ENCODE measurements at regions not wholly inside any gene's neighbourhood (a gene's known extent, or its start where the extent isn't known, plus 50 kb on each side); places are given as distances from the start of the nearest gene placed in this dataset.

DNA sequence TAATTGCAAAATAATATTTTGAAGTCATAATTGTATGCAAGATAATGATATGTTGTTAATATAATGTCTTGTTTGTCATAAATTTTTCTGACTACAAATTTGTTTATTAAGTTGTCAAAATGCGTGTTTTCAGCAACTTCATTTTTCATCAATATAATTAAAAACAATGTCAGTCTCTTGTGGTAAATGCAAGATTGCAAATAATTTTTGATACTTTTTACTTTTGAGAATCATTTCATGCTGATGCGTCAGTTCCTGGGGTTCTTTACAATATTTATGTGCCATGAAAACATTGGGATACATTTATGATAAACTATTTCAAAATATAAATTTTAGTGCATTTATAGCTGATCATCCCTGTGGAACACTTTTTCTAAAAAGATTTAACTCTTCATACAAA is 1504.8 kb downstream of the BRD1 start:
- DNase-seq = no peak

DNA sequence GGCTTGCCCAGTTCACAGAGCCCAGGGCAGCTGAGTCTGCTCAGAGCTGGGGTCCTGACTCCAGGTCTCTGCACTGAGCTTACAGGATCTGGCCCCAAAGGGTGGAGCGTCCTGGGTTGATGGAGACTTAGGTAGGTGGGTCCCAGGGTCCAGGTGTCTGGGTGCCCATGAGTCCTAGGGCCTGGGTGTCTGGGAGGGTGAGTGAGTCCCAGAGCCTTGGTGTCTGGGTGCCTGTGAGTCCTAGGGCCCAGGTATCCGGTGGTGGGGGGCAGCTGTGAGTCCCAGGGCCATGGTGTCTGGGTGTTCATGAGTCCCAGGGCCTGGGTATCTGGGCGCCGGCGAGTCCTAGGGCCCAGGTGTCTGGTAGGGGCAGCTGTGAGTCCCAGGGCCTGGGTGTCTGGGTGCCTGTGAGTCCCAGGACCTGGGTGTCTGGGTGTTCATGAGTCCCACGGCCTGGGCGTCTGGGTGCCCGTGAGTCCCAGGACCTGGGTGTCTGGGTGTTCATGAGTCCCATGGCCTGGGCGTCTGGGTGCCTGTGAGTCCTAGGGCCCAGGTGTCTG is 1505.6 kb downstream of the BRD1 start:
- DNase-seq = no peak

DNA sequence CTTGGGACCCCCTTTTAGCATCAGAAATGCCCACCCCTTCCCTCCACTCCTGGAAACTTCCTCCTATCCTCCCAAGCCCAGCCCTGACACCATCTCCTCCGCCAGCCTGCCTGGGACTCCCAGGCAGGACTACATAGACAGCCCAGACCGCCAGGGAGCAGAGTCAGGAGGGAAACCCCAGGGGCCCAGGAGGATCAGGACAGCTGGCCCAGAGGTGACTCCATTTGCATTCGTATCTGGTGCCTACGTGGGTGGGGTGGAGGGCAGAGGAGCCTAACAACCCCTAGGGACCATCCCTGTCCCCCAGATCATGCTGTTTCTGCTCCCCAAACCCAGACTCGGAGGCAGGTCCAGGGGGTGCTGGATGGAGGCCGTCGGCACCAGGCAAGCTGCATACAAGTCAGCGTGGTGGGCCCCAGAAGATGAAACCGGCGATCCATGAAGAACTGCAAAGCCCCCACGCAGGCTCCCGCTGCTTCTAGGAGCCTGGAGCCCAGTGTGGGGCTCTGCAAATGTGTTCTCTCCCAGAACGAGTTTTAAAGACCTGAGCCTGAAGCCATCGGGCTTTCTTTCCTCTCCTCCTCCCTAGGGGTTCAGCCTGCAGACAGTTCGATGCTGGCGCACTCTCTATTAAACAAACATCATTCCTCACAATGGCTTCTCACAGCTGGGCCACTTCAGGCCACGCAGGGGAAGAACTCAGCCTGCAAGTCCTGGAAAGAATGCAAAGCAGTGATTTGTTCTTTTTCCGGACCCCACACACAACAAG is 1506.8 kb downstream of the BRD1 start:
- DNase-seq = no peak

DNA sequence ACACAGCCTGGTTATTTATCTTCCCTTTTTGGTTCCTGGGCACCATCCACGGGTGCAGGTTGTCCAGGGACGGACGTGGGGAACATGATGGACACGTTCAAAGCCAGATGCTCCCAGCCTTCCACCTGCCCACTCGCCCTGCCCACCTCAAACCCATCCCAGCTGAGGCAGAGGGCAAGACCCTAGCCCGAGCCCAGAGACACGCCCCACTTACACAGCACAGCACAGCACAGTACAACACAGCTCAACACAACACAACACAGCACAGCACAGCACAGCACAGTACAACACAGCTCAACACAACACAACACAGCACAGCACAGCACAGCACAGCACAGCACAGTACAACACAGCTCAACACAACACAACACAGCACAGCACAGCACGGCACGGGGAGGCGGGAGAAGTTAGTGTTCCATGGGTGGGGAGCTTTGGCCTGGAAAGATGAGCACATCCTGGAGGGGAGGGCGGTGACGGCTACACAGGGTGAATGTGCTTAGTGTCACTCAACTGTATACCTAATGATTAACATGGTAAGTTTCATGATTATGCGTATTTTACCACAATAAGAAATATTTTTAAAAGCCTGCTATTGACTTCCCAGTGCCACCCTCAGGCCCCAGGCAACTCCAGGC is 1507.5 kb downstream of the BRD1 start:
- DNase-seq = no peak

DNA sequence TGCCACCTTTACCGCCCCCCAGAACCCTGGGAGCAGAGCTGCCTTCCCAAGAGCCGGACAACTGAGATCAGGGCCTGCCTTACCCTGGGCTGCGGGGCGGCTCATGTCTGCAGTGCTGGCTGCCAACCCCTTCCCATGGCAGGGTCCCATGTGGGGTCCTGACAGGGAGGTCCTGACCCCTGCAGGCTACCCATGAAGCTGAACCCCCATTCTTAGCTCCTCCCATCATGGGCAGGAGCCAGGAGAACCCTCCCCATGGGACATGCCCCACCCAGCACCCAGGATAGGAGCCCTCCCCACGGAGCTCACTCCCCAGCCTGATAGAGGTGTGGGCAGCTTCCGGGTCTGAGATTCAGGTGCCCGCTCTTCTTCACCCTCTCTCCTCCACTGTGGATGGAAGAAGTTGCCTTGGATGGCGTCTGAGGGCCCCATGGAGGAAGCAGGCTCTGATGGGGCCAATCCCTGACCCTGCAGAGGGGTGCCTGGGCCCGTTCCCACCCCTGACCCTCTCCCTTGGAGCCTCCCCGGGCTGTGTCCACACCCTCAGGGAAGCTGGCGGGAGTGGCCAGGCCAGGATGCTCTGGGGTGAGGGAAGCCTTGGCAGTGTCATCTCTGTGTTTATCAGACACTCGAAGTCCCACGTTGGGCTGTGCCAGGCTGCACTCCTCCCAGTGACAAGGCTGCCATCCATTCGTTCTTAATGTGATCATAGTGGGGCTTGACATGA is 1508.2 kb downstream of the BRD1 start:
- no peak for DNase-seq

DNA sequence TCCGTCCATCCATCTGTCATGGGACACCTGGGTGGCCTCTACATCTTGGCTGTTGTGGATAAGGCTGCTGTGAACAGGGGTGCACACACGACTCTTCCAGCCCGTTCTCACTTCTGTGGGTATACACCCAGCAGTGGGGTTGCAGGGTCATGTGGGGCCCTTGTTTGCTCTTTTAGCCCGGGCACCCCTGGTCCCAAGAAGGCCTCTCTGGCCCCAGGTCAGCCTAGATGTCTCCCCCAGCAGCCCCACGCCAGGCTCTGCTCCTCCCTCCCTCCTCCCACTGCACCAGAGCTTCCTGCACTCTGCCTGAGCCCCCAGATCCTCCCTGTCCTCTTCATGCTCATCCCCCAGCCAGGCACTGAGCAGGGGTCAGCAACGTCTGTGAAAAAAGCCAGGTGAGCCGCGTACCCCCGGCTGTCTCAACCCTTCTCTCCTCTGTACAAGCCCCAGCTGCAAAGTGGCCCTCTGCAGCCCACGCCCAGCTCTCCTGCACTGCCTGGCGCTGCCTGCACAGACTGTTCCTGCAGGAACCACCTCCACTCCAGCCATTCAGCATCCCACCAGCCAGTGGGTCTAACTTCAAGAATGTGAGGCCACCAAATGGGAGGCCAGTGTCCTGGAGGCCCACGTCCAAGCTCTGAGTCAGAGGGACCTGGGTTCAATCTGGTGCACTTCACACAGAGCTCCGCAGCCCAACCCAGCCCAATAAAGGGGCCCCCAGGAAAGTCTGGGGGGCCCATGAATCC is 1508.9 kb downstream of the BRD1 start:
- DNase-seq = no peak

DNA sequence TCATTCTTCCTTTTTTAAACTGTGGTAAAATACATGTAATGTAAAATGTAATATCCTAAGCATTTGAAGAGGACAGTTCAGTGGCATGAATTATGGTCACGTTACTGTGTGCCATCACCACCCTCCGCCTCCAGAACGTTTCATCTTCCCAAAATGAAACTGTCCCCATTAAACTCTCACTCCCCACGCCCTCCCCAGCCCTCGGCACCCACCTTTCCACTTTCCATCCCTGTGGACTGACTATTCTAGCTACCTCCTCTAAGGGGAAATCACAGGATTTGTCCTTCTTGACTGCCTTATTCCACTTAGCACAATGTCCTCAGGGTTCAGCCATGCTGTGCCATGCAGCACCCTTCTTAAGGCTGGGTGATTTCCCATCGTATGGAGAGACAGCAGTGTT is 1509.5 kb downstream of the BRD1 start:
- DNase-seq = no peak

DNA sequence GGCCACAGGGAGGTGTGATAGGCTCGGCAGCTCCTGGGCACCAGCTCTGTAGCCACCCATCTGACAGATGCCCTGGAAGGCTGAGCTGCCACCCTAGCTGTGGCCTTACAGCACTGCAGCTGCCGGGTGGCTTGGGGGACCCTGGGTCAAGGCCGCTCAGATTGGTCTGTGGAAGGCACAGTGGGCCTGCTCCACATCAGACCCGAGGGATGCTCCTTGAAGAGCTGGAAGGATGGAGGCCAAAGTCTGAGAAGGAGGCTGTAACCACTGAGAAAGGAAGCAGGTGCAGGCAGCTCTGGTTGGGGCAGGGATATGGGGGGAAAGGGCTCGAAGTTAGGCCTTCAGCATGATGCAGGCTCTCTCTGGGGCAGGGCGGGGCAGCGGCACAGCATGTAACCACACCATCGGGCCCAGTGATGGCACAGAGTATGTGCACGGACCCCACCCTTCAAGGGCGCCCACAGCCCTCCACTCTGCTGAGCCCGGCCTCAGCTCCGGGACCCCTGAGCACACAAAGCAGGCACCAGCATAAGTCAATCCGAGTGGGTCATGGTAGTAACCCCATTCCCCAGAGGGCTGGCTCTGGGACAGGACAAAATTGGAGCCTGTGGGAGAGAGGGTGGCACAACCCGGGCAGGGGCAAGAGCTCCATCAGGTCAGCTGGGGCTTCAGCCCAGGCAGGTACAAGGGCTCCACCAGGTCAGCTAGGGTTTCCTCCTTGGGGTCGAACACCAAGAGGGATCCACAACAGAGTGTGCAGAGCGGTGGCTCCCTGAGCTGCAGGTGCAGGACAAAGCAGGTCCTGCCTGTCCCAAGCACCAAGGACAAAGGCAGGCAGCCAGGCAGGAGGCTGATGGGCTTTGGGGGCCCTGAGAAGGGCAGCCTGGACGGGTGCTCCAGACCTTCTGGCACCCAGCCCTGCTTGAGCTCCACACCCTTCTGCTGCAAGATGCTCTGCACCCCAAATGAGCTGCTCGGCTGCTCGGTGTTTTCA is 1511.1 kb downstream of the BRD1 start:
- no peak for DNase-seq

DNA sequence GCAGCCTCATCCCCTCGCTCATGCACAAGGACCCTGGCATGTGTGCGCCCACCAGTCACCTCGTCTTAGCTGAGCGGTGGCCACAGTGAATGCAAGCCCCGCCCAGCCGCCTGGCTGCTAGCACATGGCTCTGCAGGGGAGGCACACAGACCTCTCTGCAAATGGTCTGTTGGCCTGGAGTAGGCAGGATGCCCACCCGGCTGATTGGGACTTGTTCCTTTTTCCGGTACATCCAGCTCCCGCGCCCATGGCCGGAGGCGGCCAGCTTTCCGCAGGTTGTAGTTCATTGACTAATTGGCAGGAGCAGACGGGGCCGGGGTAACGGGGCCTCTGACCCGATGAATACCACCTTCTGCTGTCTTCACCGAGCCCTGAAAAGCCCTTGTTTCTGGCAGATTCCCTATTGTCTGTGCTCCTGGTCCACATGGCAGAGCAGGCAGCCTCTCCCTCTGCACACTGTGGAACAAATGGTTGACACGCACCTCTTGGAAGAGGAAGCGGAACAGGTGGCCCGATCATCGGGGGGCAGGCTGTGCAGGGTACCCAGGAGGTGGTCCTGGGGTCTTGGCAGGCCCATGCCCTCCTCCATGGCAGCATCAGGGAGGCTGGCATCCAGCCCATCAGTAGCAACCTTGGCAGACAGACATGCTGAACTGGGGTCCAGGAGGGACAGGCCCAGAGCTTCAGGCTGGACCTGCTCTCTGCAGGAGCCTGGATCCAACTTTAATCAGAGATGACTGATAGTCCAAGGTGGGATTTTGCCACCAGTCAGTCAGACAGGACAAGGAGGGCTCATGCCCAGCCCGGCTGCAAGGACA is 1512.0 kb downstream of the BRD1 start:
- no peak for DNase-seq

DNA sequence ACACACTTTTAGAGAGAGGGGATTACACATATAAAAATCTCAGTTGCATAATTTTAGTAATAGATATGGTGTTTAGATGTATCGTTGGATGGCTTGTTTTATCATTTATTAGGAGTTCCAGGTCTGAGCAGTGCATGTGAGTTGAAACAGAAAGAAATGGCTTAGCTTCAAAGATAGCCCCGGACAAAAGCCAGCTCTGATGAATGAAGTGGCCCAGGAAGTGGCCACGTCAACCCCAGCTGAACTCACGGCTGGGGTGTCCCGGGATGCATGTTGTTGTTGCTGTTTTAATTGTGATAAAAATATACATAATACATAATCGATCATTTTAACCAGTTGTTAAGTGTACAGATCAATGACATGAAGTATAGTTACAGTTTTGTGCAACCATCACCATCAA is 1513.6 kb downstream of the BRD1 start:
- no peak for DNase-seq

DNA sequence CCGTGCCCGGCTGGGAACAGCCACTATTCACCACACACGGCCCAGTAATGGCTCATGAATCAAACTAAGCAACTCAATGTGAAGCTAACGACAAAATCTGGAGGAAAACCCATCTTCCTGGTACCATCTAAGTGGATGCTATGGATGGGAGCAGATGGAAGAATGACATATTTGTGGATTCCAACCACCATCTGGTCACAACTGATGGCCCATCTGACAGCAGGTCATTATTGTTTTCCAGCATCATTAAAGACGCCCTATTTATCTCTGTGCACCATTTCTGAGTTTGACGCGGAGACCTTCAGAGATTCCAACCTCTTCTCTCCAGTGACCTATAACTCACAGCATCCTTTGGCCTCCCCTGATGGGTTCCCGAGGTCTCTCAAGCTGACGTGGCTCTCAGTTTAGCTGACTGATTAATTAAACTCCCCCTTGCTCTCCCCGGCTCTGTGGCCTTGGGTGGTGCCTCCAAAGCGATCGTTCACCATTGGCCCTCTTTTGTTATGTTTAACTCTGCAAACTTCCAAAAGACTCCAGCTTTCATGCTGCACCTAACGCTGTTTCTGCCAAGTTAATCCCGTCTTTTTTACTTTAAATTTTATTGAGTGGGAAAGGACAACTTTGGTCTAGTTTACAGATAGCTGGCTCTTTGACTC is 1514.4 kb downstream of the BRD1 start:
- DNase-seq = no peak

DNA sequence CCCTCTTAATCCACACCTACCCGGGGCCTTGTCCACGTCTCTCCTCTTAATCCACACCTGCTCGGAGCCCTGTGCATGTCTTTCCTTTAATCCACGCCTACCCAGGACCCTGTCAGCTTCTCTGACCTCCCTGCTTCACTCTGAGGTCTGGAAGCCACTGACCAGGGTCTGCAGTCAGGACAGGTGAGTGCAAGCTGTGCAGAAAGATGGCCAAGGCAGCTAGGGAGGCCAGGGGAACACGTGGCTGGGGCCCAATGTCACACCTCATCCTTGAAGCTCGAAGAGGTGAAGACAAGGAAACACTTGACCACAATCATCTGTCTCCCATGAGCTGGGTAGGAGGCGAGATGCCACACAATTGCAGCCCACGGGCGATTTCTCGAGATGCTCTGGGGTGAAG is 1516.9 kb downstream of the BRD1 start:
- no peak for DNase-seq

DNA sequence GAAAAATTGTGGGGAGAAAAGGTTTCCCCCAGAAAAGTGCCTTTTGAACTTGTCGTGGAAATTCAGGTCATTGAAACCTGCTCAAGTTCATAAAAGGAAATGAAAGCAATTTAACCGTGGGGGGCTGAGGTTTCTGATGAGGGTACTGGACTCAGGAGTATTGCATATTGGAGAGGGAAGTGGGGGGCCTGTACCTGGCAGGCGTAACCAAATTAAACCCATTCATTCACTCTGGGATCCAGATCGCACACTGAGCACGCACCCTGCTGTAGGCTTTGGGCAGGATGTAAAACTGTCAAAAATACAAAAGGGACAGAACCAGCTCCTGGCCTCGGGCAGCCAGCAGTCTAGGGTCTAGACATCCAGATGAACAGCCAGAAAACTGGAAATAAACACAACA is 1517.4 kb downstream of the BRD1 start:
- no peak for DNase-seq

DNA sequence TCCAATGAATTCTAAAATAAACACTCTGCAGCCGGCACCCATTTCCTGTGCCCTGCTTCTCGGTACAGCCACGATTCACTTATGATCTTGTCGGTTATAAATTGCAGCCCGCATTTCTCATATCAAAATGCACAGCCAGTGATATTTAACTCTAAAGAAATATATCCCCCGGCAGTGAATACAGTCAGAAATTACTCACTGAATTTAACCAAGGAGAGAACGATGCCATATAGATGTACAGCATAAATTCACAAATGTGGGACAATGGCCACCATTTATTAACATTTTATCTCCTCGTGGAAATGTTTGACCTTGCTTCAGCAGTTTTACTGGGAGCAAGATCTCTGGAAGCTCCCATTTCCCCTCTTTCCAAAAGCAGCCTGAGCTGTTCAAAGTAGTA is 1517.8 kb downstream of the BRD1 start:
- DNase-seq = no peak

DNA sequence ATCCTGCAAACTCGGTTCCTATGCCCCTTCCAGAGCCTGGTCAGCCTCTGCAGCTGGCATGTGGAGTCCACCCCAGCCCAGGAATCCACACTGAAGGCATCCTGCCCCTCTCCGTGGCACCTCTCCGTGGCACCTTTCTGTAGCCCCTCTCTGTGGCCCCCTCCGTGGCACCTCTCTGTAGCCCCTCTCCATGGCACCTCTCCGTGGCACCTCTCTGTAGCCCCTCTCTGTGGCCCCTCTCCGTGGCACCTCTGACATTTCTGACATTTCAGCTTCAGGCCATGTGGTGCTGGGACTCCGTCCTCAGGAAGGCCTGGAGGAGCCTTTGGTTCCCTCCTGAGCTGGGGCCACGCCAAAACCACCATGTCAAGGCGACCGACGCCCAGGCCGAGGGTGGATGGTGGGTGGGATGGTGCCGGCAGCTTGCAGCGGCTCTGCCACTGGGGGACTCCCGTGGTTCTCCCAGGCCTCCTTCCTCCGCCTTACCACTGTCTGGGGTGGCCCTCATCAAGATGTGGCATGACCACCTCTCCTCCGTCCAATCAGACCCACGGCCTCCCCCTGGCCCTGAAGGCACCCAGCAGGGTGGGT is 1518.5 kb downstream of the BRD1 start:
- no peak for DNase-seq

DNA sequence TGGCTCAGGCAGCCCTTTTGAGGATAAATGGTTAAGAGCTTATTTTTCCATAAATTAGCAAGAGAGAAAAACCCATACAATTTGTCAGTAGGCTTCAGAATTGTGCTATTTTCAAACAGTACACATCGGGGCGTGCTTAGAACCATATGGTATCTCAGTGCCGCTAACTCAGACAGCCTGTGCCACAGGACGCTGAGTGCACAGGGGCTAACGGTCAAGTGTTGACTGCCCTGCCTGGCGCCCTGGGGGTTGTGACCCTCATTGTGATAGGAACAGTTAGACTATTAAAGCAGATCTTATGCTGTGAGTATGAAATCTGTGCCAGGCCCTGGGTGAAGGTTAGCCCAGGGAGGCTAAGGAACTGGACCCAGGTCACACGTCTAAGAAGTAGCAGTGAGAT is 1519.7 kb downstream of the BRD1 start:
- DNase-seq = no peak

DNA sequence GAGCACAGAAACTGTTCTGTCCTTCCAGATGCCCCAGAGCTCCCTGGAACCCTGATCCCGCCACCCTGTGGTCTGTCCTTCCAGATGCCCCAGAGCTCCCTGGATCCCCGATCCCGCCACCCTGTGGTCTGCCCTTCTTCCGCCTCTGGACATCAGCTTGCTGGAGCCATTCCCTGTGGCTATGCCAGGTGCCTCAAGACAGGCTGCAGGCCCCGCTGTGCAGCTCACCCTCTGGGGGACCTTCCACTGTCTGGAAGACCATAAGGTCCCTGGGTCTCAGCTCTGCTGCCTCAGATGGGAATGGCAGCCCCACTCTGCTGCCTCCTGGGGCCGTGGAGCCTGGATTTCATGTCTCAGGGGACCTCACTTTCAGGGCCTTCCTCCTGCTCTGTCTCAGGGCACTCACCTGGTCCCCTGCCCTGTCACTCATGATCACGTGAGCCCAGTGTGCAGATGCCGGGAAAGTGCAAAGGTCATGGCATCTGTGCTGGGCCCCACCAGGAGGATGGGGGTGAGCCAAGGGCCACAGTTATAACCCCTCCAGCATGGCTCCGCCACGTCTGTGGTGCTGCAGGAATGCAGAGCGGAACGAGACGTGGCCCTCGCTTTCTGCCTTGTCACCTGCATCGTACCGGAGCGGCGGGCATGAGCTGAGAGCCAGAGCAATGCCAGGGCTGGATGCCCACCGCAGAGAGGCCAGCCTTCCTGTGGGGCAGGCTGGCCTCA is 1520.7 kb downstream of the BRD1 start:
- no peak for DNase-seq

DNA sequence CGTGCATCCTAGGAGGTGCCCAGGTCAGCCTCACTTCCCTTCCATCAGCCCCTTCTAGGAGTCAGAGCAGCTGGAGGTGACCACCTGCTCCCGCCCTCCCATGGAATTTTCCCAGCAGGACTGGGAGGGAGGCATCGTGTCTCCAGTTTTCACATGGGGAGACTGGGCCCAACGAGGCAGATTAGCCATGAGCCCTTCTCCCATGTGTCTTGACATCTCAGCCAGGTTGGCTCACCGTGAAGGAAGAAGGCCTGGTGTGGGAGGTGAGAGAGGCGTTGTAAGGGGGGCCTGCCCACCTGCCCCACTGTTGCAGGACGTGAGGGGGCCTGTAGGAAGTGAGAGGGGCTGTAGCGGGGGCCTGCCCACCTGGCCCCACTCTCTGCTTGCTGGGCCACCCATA is 1521.4 kb downstream of the BRD1 start:
- DNase-seq = no peak

DNA sequence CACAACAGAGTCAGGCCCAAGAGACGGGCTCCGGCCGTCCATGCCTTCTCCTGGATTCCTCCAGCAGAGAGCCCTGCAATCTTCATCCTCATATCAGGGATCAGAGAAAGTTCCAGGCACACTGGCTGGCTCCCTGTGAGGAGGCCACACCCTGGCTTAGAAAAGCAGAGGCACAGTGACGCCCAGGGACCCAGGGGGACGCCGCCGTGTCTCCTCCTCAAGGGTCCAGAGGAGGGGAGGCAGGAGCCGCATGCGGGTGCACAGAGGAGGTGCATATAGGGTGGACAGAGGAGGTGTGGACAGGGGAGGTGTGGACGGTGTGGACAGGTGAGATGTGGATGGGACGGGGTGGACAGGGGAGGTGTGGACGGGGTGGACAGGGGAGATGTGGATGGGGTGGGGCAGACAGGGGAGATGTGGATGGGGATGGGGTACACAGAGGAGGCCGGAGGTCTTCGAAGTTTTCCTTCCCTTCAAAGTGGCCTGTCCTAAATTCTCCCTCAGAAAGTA is 1521.9 kb downstream of the BRD1 start:
- no peak for DNase-seq
